Stimulated activated naive B cell treated with anti-CD40 and anti-IgM and Interleukin-4, amounts not matched to agents 10 μg/mL and 1 μg/mL and 100 μg/mL, for 72 hours (primary cell): ENCODE measurements at regions not wholly inside any gene's neighbourhood (a gene's known extent, or its start where the extent isn't known, plus 50 kb on each side); places are given as distances from the start of the nearest gene placed in this dataset.
A peak's percentile ranks its signal among the peaks of the same experiment; 100 is the strongest.

Experiments
- ATAC-seq, 2 donors: fragments of 150-1000 bp; cut with Tn5 transposase; replicated peaks; 2 replicates each; pipeline ENCODE4 v1.10.0; 2021; ENCODE audit warnings: moderate library complexity in 1 of 2
- DNase-seq: peaks from one replicate; pipeline ENCODE4 v3.0.0; 2021
- H3K27ac Mint-ChIP-seq: one replicate; pipeline ENCODE4 v1.8.0; 2022; ENCODE audit warnings: mild to moderate bottlenecking, mixed read lengths
- H3K27me3 Mint-ChIP-seq, 2 donors: one replicate each; pipeline ENCODE4 v1.8.0; 2022; ENCODE audit warnings: mixed read lengths in 2 of 2
- H3K36me3 Mint-ChIP-seq, 2 donors: one replicate each; pipeline ENCODE4 v1.8.0; 2022; ENCODE audit warnings: mixed read lengths in 2 of 2, mild to moderate bottlenecking in 1 of 2
- H3K4me1 Mint-ChIP-seq, 2 donors: one replicate each; pipeline ENCODE4 v1.8.0; 2022; ENCODE audit warnings: mixed read lengths in 2 of 2, mild to moderate bottlenecking in 1 of 2
- H3K4me3 Mint-ChIP-seq, 2 donors: one replicate each; pipeline ENCODE4 v1.8.0; 2022; ENCODE audit warnings: mild to moderate bottlenecking in 2 of 2, mixed read lengths in 2 of 2, moderate library complexity in 1 of 2
- H3K9me3 Mint-ChIP-seq, 2 donors: one replicate each; pipeline ENCODE4 v1.8.0; 2022; ENCODE audit warnings: mixed read lengths in 2 of 2, mild to moderate bottlenecking in 1 of 2

- ATAC-seq, result no peak
- no peaks in the 10 kb centered on the region for H3K36me3 Mint-ChIP-seq
- H3K9me3 Mint-ChIP-seq, result peaks cover 0 to 1% of the 10 kb centered on the region in 2 donors
- H3K27me3 Mint-ChIP-seq, result peaks cover 83 to 92% of the 10 kb centered on the region in 2 donors
- H3K4me3 Mint-ChIP-seq, result peak overlapping the region; percentile 55 to 65
- H3K27ac Mint-ChIP-seq, result peak overlapping the region; percentile 69
- no peak for DNase-seq
- H3K4me1 Mint-ChIP-seq, result peaks cover 22 to 31% of the 10 kb centered on the region in 2 donors
Observed at GRCh38 chr1:90835661-90836344, 118.7 kb upstream of the BARHL2 start.

- no peak for DNase-seq
- Mint-ChIP-seq H3K27me3 (peaks cover 79 to 87% of the 10 kb centered on the region in 2 donors), H3K27ac (peak overlapping the region; percentile 17), H3K4me1 (peaks cover 22 to 31% of the 10 kb centered on the region in 2 donors), H3K4me3 (peak overlapping the region; percentile 39 to 65), H3K36me3 (no peaks in the 10 kb centered on the region), H3K9me3 (peaks cover 0 to 1% of the 10 kb centered on the region in 2 donors)
- ATAC-seq, result no peak
Observed at GRCh38 chr1:90834886-90835660, 118.0 kb upstream of the BARHL2 start.

GRCh38 chr1:90834354-90834885, 117.3 kb upstream of the BARHL2 start:
- Mint-ChIP-seq H3K4me3 (no peak overlapping the region), H3K36me3 (no peaks in the 10 kb centered on the region), H3K9me3 (peaks cover 0 to 1% of the 10 kb centered on the region in 2 donors), H3K27me3 (peaks cover 79 to 87% of the 10 kb centered on the region in 2 donors), H3K4me1 (peaks cover 22 to 31% of the 10 kb centered on the region in 2 donors), H3K27ac (no peak overlapping the region)
- ATAC-seq, result no peak
- DNase-seq, result no peak

- ATAC-seq, result no peak
- Mint-ChIP-seq H3K27me3 (peaks cover 75 to 84% of the 10 kb centered on the region in 2 donors), H3K4me3 (no peak overlapping the region), H3K9me3 (peaks cover 0 to 1% of the 10 kb centered on the region in 2 donors), H3K36me3 (no peaks in the 10 kb centered on the region), H3K4me1 (peaks cover 19 to 31% of the 10 kb centered on the region in 2 donors), H3K27ac (no peak overlapping the region)
- no peak for DNase-seq
Observed at GRCh38 chr1:90833466-90834110, 116.5 kb upstream of the BARHL2 start.

GRCh38 chr1:90831910-90832309, 114.8 kb upstream of the BARHL2 start:
- Mint-ChIP-seq H3K4me1 (peaks cover 18 to 31% of the 10 kb centered on the region in 2 donors), H3K9me3 (peaks cover 0 to 1% of the 10 kb centered on the region in 2 donors), H3K27ac (no peak overlapping the region), H3K4me3 (no peak overlapping the region), H3K27me3 (peaks cover 73 to 81% of the 10 kb centered on the region in 2 donors), H3K36me3 (no peaks in the 10 kb centered on the region)
- DNase-seq (no peak), ATAC-seq (no peak)

GRCh38 chr1:90826834-90827233, 109.7 kb upstream of the BARHL2 start:
- no peak for ATAC-seq
- H3K27me3 Mint-ChIP-seq, result peaks cover 58 to 66% of the 10 kb centered on the region in 2 donors

GRCh38 chr1:90826024-90826423, 108.9 kb upstream of the BARHL2 start:
- no peak overlapping the region for H3K27ac Mint-ChIP-seq
- H3K4me3 Mint-ChIP-seq, result no peak overlapping the region
- no peak for DNase-seq
- no peaks in the 10 kb centered on the region for H3K36me3 Mint-ChIP-seq
- no peak for ATAC-seq
- H3K9me3 Mint-ChIP-seq, result no peaks in the 10 kb centered on the region
- no peaks in the 10 kb centered on the region for H3K4me1 Mint-ChIP-seq
- H3K27me3 Mint-ChIP-seq, result peaks cover 53 to 62% of the 10 kb centered on the region in 2 donors

More at GRCh38 chr1:90826834-90827233, 109.7 kb upstream of the BARHL2 start:
- Mint-ChIP-seq H3K36me3 (no peaks in the 10 kb centered on the region), H3K4me3 (no peak overlapping the region), H3K9me3 (no peaks in the 10 kb centered on the region), H3K27ac (no peak overlapping the region), H3K4me1 (no peaks in the 10 kb centered on the region)
- DNase-seq, result no peak

- H3K36me3 Mint-ChIP-seq, result no peaks in the 10 kb centered on the region
- peaks cover 43 to 51% of the 10 kb centered on the region in 2 donors for H3K27me3 Mint-ChIP-seq
- H3K4me3 Mint-ChIP-seq, result no peak overlapping the region
- no peaks in the 10 kb centered on the region for H3K4me1 Mint-ChIP-seq
- ATAC-seq (no peak), DNase-seq (no peak)
- H3K27ac Mint-ChIP-seq, result no peak overlapping the region
- H3K9me3 Mint-ChIP-seq, result no peaks in the 10 kb centered on the region
Observed at GRCh38 chr1:90824551-90824950, 107.4 kb upstream of the BARHL2 start.

- Mint-ChIP-seq H3K4me1 (no peaks in the 10 kb centered on the region), H3K9me3 (peaks cover 0 to 4% of the 10 kb centered on the region in 2 donors), H3K36me3 (no peaks in the 10 kb centered on the region), H3K27me3 (peaks cover 40 to 45% of the 10 kb centered on the region in 2 donors), H3K4me3 (no peak overlapping the region), H3K27ac (no peak overlapping the region)
- no peak for DNase-seq
- ATAC-seq, result no peak
Observed at GRCh38 chr1:90823686-90824085, 106.6 kb upstream of the BARHL2 start.

GRCh38 chr1:90821788-90822359, 104.8 kb upstream of the BARHL2 start:
- Mint-ChIP-seq H3K27me3 (peaks cover 37 to 42% of the 10 kb centered on the region in 2 donors), H3K4me1 (no peaks in the 10 kb centered on the region), H3K9me3 (peaks cover 0 to 9% of the 10 kb centered on the region in 2 donors), H3K4me3 (no peak overlapping the region), H3K36me3 (peaks cover 0 to 2% of the 10 kb centered on the region in 2 donors), H3K27ac (no peak overlapping the region)
- ATAC-seq (no peak), DNase-seq (no peak)

- no peak overlapping the region for H3K4me3 Mint-ChIP-seq
- no peaks in the 10 kb centered on the region for H3K4me1 Mint-ChIP-seq
- no peak overlapping the region for H3K27ac Mint-ChIP-seq
- H3K27me3 Mint-ChIP-seq, result peaks cover 37 to 42% of the 10 kb centered on the region in 2 donors
- ATAC-seq (no peak), DNase-seq (no peak)
- H3K9me3 Mint-ChIP-seq, result peaks cover 0 to 9% of the 10 kb centered on the region in 2 donors
- H3K36me3 Mint-ChIP-seq, result peaks cover 0 to 2% of the 10 kb centered on the region in 2 donors
Observed at GRCh38 chr1:90821152-90821787, 104.2 kb upstream of the BARHL2 start.

GRCh38 chr1:90820745-90821144, 103.6 kb upstream of the BARHL2 start:
- H3K27ac Mint-ChIP-seq, result no peak overlapping the region
- no peak overlapping the region for H3K4me3 Mint-ChIP-seq
- no peaks in the 10 kb centered on the region for H3K4me1 Mint-ChIP-seq
- peaks cover 41 to 47% of the 10 kb centered on the region in 2 donors for H3K27me3 Mint-ChIP-seq
- peaks cover 2 to 9% of the 10 kb centered on the region in 2 donors for H3K9me3 Mint-ChIP-seq
- no peak for DNase-seq
- H3K36me3 Mint-ChIP-seq, result peaks cover 0 to 2% of the 10 kb centered on the region in 2 donors
- ATAC-seq, result no peak

GRCh38 chr1:90817399-90817798, 100.3 kb upstream of the BARHL2 start:
- ATAC-seq (no peak), DNase-seq (no peak)
- no peaks in the 10 kb centered on the region for H3K4me1 Mint-ChIP-seq
- H3K9me3 Mint-ChIP-seq, result peaks cover 2 to 9% of the 10 kb centered on the region in 2 donors
- H3K27ac Mint-ChIP-seq, result no peak overlapping the region
- peaks cover 0 to 2% of the 10 kb centered on the region in 2 donors for H3K36me3 Mint-ChIP-seq
- peaks cover 16 to 22% of the 10 kb centered on the region in 2 donors for H3K27me3 Mint-ChIP-seq
- H3K4me3 Mint-ChIP-seq, result no peak overlapping the region
